GM18870 (cell line): ENCODE measurements at regions not wholly inside any gene's neighbourhood (a gene's known extent, or its start where the extent isn't known, plus 50 kb on each side); places are given as distances from the start of the nearest gene placed in this dataset.
A peak's percentile ranks its signal among the peaks of the same experiment; 100 is the strongest.
"Not testable (repeated sequence)": the region's sequence is repeated elsewhere in the genome, so short reads cannot be mapped to it uniquely, and the experiment has no call there.

ENCODE experiments used
- ATAC-seq: cut with Tn5 transposase; IDR thresholded peaks from one replicate; pipeline ENCODE4 v1.9.1; 2021; ENCODE audit warnings: moderate library complexity; ENCODE audit not compliant: unreplicated experiment

DNA sequence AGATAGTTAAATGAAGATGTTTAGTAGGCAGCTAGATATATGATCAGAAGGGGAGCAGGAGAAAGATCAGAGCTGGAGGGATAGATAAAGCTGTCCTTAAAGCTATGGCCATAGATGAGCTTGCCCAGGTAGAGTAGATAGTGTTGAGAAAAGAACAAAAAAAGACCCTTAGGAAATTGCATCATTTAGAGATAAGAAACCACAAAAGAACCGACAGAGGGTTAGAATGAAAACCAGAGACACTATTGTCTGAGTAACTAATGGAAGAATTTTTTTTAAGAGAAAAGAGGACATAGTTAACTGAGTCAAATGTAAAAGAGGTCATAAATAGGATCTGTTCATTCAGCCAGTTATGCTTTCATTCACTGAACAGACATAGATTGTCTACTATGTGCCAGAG, 101.8 kb downstream of the TNFAIP3 start:
- ATAC-seq, result no peak

- no peak for ATAC-seq
These were observed 102.8 kb downstream of the TNFAIP3 start for GRCh38 chr6:137969874-137970273.

DNA sequence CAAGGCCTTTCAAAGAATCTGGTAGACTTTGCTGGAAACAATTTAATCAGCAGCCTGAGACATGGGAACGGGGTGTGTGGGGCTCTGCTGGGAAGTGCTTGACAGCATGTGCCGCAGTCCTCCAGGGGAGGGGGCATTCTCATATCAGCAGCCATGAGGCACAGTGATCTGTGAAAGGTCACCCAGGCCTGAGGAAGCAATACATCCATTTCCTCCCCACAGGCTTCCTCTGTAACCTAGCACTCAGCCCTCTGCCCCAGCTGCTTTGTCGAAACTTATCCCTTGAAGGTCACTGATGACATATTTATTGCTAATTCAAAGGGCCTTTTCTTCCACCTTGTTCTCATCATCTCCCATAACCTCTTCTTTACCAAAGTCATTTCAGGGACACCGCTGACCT, 103.3 kb downstream of the TNFAIP3 start:
- no peak for ATAC-seq

DNA sequence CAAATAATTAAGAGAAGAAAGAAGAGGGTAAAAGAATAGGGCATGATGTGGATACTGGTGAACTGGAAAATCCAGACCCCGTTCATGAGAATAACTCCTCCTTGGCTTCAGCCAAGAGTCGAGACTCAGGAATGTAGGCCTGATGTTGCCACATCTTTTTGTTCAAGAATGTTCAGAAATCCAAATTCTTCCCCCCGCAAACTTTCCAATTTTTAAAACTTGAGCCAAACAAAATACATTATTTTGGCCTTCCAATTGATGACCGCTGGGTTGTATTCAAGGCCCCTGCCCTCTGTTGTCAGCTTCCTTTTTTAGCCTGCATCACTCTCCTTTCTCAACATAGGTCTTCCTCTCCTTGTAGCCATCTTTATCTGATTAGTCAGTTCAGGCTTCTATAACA, 106.1 kb downstream of the TNFAIP3 start:
- ATAC-seq, result no peak

GRCh38 chr6:137975188-137975940, 108.3 kb downstream of the TNFAIP3 start:
- ATAC-seq, result peak; percentile 41

GRCh38 chr6:137976430-137976829, 109.4 kb downstream of the TNFAIP3 start:
- no peak for ATAC-seq

- ATAC-seq, result no peak
These were observed 110.1 kb downstream of the TNFAIP3 start for GRCh38 chr6:137977206-137977605.

GRCh38 chr6:137977814-137978213, 110.8 kb downstream of the TNFAIP3 start:
- no peak for ATAC-seq

GRCh38 chr6:137978252-137978896, 111.3 kb downstream of the TNFAIP3 start:
- peak; percentile 62 for ATAC-seq

DNA sequence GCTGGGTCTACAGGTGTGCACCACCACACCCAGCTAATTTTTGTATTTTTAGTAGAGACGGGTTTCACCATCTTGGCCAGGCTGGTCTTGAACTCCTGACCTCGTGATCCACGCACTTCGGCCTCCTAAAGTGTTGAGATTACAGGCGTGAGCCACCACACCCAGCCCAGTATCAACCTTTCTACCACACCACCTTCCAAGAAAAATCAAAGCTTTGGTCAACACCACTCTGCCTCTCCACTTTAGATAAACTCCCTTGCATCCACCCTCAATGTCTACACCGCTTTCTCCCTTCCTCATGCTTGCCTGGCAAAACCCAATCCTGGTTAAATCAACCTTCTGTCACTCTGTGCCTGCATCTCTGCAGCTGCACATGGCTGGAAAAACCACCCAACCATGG, 112.2 kb downstream of the TNFAIP3 start:
- not testable (repeated sequence) for ATAC-seq

DNA sequence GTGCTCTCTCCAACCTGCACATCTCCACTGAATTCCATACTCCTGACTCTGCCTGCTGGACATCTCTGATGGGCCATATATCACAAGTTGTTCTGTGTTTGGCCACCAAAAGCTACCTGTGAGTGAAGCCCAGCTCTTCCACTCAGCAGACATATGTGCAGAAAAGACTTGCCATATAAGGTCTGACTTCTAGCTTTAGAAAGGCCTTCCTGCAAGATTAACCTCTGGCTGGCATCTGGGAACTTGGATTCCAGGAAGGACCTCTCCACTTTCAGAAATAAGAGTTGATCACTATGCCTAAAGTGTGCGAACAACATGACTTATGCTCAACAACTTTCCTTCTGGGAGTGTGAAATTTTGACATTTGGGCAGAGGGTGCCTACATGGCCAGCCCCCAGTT, 113.7 kb downstream of the TNFAIP3 start:
- no peak for ATAC-seq

DNA sequence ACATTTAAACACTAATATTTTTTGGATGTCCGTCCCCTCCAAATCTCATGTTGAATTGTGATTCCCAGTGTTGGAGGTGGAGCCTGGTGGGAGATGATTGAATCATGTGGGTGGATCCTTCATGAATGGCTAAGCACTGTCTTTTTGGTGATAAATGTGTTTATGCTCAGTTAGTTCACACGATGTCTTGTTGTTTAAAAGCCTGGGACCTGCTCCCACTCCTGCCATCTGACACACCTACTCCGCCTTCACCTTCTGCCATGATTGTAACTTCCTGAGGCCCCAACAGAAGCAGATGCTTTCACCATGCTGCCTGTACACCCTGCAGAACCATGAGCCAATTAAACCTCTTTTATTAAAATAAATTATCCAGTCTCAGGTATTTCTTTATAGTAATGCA, 114.7 kb downstream of the TNFAIP3 start:
- no peak for ATAC-seq

DNA sequence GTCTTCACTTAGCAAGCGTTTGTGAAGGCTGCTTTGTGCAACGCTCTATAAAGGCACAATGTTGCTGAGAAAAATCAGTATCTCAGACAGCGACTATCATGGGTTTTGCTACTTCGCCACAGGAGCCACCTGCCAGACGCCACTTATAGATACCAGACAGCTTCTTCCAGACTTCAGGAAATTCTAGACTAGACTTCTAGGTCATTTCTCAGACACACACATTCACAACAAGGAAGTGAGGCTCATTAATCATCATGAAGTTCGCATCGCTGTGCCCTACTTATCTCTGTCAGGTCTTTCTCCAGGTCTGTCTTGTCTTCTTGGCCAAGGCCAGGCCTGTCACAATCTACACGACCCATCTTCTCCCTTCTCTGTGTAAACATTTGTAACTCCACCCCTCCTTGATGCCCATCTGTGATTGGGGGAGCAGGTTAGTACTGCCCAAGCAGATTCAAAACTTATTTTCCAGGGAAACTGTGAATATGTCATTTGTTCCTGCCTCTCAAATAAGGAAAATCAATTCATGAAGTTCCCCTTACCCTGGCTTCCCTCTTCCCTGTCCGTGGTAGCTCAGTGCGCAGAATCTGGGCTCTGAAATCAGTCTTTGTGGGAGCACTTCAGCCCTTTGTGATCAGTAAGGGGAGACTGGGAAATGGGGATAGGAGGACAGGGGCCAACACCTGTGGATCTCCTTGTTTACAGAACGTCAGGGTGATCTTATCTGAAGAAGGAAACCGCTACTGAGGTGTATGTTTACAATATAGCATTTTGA, 115.5 kb downstream of the TNFAIP3 start:
- no peak for ATAC-seq

DNA sequence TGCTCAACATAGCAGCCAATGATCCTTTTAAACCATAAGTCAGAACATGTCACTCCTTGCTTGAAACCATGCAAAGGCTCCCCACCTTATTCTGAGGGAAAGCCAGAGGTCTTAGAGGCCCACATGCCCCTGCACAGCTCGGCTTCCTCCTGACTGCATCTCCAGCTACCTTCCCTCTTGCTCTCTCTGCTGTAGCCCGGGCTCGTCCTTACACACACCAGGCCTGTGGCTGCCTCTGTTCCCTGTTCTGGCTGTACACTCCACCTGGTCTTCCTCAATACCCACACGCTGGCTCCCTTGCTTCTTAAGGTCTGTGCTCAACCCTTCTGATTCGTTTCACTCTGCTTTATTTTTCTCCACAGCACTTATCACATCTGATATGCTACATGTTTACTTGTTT, 116.2 kb downstream of the TNFAIP3 start:
- ATAC-seq, result no peak

- ATAC-seq, result no peak
These were observed 117.6 kb downstream of the PERP start for GRCh38 chr6:137989664-137990063.

DNA sequence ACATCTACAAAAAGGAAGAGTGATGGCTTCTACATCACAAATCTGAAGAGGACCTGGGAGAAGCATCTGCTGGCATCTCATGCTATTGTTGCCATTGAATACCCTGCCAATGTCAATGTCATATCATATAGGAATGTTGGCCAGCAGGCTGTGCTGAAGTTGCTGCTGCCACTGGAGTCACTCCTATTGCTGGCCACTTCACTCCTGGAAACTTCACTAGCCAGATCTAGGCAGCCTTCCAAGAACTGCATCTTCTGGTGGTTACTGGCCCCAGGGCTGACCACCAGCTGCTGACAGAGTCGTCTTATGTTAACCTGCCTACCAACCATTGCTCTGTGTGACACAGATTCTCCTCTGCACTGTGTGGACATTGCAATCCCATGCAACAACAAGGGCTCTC, 111.8 kb downstream of the PERP start:
- ATAC-seq, result no peak

GRCh38 chr6:137998461-137999019, 108.7 kb downstream of the PERP start:
- no peak for ATAC-seq

- no peak for ATAC-seq
These were observed 107.4 kb downstream of the PERP start for GRCh38 chr6:137999815-138000214.

DNA sequence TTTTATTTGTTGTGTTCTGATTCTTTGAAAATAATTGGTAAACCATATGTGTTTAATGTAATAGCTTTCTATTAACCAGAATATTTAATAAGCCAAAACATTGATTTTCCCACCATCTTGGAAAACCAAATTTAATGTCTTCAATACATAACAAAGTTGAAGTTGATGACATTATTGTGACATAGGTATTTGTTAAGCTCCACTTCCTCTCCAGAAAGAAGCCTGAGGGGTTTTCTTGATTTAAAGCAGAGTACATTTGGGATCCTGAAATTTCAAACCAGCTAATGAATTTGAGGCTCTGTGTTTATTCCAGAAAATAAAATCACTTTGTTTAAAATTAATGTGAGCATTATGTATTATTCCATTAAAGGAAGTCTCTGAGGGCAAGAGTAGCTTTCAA, 106.3 kb downstream of the PERP start:
- ATAC-seq, result no peak

DNA sequence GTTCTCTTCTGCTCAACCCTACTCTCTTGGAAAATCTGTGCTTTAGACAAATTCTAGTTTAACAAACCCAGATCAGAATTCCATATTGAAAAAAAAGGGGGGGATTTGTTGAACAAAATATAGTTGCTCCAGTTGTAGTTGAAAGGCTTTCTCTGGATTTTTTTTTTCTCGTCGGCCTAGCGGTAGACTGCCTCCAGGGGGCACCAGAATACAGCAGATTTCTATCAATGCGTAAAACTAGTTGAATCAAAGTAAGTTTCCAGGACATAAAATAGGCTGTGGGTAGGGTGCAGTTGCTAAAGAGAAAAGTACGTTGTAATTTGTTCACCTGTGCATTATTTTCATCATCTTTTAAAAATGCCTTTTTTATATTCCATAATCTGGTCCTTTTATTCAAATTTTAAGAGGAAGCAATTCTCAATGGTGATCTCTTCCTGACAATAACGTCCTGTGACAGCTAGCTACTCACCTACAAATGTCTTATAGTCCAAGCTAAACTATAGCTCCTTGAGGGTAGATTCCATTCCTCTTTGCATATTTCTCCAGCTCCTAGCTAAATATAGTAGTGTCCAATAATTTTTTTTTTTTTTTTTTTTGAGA, 105.4 kb downstream of the PERP start:
- ATAC-seq, result no peak
